Neuronal stem cell (in vitro differentiated cells): ENCODE measurements at regions not wholly inside any gene's neighbourhood (a gene's known extent, or its start where the extent isn't known, plus 50 kb on each side); places are given as distances from the start of the nearest gene placed in this dataset.

Experiments
- DNase-seq: peaks from one replicate; pipeline ENCODE4 v3.0.0-alpha.2; 2013; ENCODE audit warnings: low spot score
- H2AFZ ChIP-seq: one replicate; pipeline ENCODE4 v1.6.1; 2013; ENCODE audit warnings: mild to moderate bottlenecking, low read length, inconsistent platforms
- H2AK5ac ChIP-seq: 2 replicates; pipeline ENCODE4 v1.6.1; 2013; ENCODE audit warnings: low read depth, mild to moderate bottlenecking, inconsistent platforms, low read length, moderate library complexity, mixed read lengths
- H2BK120ac ChIP-seq: 2 replicates; pipeline ENCODE4 v1.6.1; 2013; ENCODE audit warnings: low read depth, mild to moderate bottlenecking, inconsistent platforms, low read length, moderate library complexity, mixed read lengths
- H2BK12ac ChIP-seq: one replicate; pipeline ENCODE4 v1.6.1; 2013; ENCODE audit warnings: low read length, inconsistent platforms
- H2BK15ac ChIP-seq: 2 replicates; pipeline ENCODE4 v1.6.1; 2013; ENCODE audit warnings: mild to moderate bottlenecking, low read length, inconsistent platforms, mixed read lengths
- H2BK5ac ChIP-seq: one replicate; pipeline ENCODE4 v1.6.1; 2013; ENCODE audit warnings: inconsistent platforms, mild to moderate bottlenecking, low read length, moderate library complexity
- H3K14ac ChIP-seq: one replicate; pipeline ENCODE4 v1.6.1; 2013; ENCODE audit warnings: low read length, inconsistent platforms
- H3K18ac ChIP-seq: 2 replicates; pipeline ENCODE4 v1.6.1; 2013; ENCODE audit warnings: low read length, inconsistent platforms
- H3K23ac ChIP-seq: 2 replicates; pipeline ENCODE4 v1.6.1; 2013; ENCODE audit warnings: low read depth, mild to moderate bottlenecking, mixed read lengths, low read length, inconsistent platforms; ENCODE audit not compliant: poor library complexity
- H3K27ac ChIP-seq: replicated peaks from 3 replicates; pipeline ENCODE4 v1.5.1; 2013; ENCODE audit warnings: low read length, inconsistent platforms
- H3K27me3 ChIP-seq, 3 experiments: 2 replicates each; pipeline ENCODE4 v1.6.1; 2013; ENCODE audit warnings: low read length in 3 of 3, mild to moderate bottlenecking in 2 of 3, inconsistent platforms in 1 of 3, low read depth in 1 of 3, mixed read lengths in 1 of 3, moderate library complexity in 1 of 3; ENCODE audit not compliant: control insufficient read depth in 3 of 3, insufficient read depth in 3 of 3
- H3K36me3 ChIP-seq, 2 donors: replicated peaks in 1 of 2; 2 replicates each; pipeline ENCODE4 v1.6.1; 2013; ENCODE audit warnings: low read length in 2 of 2; ENCODE audit not compliant: control insufficient read depth in 2 of 2, insufficient read depth in 2 of 2
- H3K4ac ChIP-seq: 2 replicates; pipeline ENCODE4 v1.6.1; 2013; ENCODE audit warnings: inconsistent platforms, mild to moderate bottlenecking, low read length, moderate library complexity
- H3K4me1 ChIP-seq, 2 donors: 1 replicate in 1 of 2; 2 replicates in 1 of 2; pipeline ENCODE4 v1.6.1; 2013; ENCODE audit warnings: low read length in 2 of 2, low read depth in 1 of 2; ENCODE audit not compliant: control insufficient read depth in 2 of 2, insufficient read depth in 1 of 2
- H3K4me2 ChIP-seq: one replicate; pipeline ENCODE4 v1.6.1; 2013; ENCODE audit warnings: mild to moderate bottlenecking, low read length, inconsistent platforms; ENCODE audit not compliant: insufficient read depth, poor library complexity, severe bottlenecking
- H3K4me3 ChIP-seq, 2 donors: 2 replicates each; pipeline ENCODE4 v1.5.1; 2013; ENCODE audit warnings: low read length in 2 of 2, mild to moderate bottlenecking in 2 of 2, inconsistent platforms in 1 of 2, moderate library complexity in 1 of 2
- H3K79me1 ChIP-seq: one replicate; pipeline ENCODE4 v1.6.1; 2013; ENCODE audit warnings: low read depth, mild to moderate bottlenecking, inconsistent platforms, low read length, moderate library complexity
- H3K9ac ChIP-seq: one replicate; pipeline ENCODE4 v1.6.1; 2013; ENCODE audit warnings: mild to moderate bottlenecking, low read depth, low read length, inconsistent platforms; ENCODE audit not compliant: poor library complexity
- H3K9me3 ChIP-seq, 2 donors: replicated peaks in 1 of 2; 2 replicates each; pipeline versions ENCODE3 to v1.6.1; 2013; ENCODE audit warnings: low read length in 2 of 2, mild to moderate bottlenecking in 2 of 2, inconsistent platforms in 1 of 2, low read depth in 1 of 2, mixed read lengths in 1 of 2, moderate library complexity in 1 of 2; ENCODE audit not compliant: control insufficient read depth in 2 of 2, insufficient read depth in 1 of 2
- H4K8ac ChIP-seq: one replicate; pipeline ENCODE4 v1.6.1; 2013; ENCODE audit warnings: low read depth, mild to moderate bottlenecking, inconsistent platforms, low read length, moderate library complexity
- H4K91ac ChIP-seq: one replicate; pipeline ENCODE4 v1.6.1; 2013; ENCODE audit warnings: low read length, low read depth, mild to moderate bottlenecking, inconsistent platforms; ENCODE audit not compliant: poor library complexity
- WGBS, 2 donors: extraction: QIAGEN DNeasy Blood & Tissue Kit; methylation state at CpG; one replicate each; pipeline ENCODE4 v1.1.7; 2013; ENCODE audit warnings: missing lambda C conversion rate in 2 of 2, mixed read lengths in 1 of 2; ENCODE audit not compliant: insufficient read length in 2 of 2, insufficient replicate concordance in 1 of 2; ENCODE audit errors: extremely low coverage in 2 of 2; 5-methylcytosine and 5-hydroxymethylcytosine counted together

GRCh38 chr15:91572110-91572509 lies 281.4 kb upstream of the SLCO3A1 start:
- Histone ChIP-seq H2BK15ac (no peak overlapping the region), H3K4me3 (no peak overlapping the region), H3K4me1 (peaks cover 0 to 2% of the 10 kb centered on the region in 2 donors), H2BK5ac (no peak overlapping the region), H3K23ac (no peak overlapping the region), H2AK5ac (no peak overlapping the region), H3K14ac (no peak overlapping the region), H3K27me3 (no peaks in the 10 kb centered on the region), H3K9ac (no peak overlapping the region), H2BK120ac (no peak overlapping the region), H3K4me2 (no peak overlapping the region), H2AFZ (no peak overlapping the region), H3K4ac (no peak overlapping the region), H4K91ac (no peak overlapping the region), H3K79me1 (no peaks in the 10 kb centered on the region), H2BK12ac (no peak overlapping the region), H3K36me3 (no peaks in the 10 kb centered on the region), H3K18ac (no peak overlapping the region), H3K27ac (no peak overlapping the region), H3K9me3 (no peaks in the 10 kb centered on the region), H4K8ac (no peak overlapping the region)
- WGBS, 2 donors = no CpG with 5 or more reads among the region's 5 CpGs
- DNase-seq = no peak

GRCh38 chr15:91576096-91576495 lies 277.4 kb upstream of the SLCO3A1 start:
- H3K36me3 ChIP-seq = no peaks in the 10 kb centered on the region
- no peak overlapping the region for H2BK12ac ChIP-seq
- H3K4me2 ChIP-seq = no peak overlapping the region
- H3K4ac ChIP-seq = no peak overlapping the region
- H4K91ac ChIP-seq = no peak overlapping the region
- H3K4me1 ChIP-seq = peaks cover 0 to 2% of the 10 kb centered on the region in 2 donors
- no peak overlapping the region for H2AK5ac ChIP-seq
- no peak overlapping the region for H2BK15ac ChIP-seq
- no peak overlapping the region for H4K8ac ChIP-seq
- no peak overlapping the region for H2AFZ ChIP-seq
- DNase-seq = no peak
- no peaks in the 10 kb centered on the region for H3K9me3 ChIP-seq
- H2BK5ac ChIP-seq = no peak overlapping the region
- H3K23ac ChIP-seq = no peak overlapping the region
- H3K27ac ChIP-seq = no peak overlapping the region
- no peak overlapping the region for H3K18ac ChIP-seq
- H3K27me3 ChIP-seq = no peaks in the 10 kb centered on the region
- H3K4me3 ChIP-seq = no peak overlapping the region
- H3K79me1 ChIP-seq = no peaks in the 10 kb centered on the region
- H2BK120ac ChIP-seq = no peak overlapping the region
- WGBS, 2 donors = 100% methylated on average over 1 of the region's 4 CpGs; no CpG with 5 or more reads in 1 of the 2 donors
- H3K9ac ChIP-seq = no peak overlapping the region
- no peak overlapping the region for H3K14ac ChIP-seq

- no CpG with 5 or more reads among the region's 6 CpGs for WGBS, 2 donors
- Histone ChIP-seq H3K4me1 (peaks cover 0 to 2% of the 10 kb centered on the region in 2 donors), H3K23ac (no peak overlapping the region)
Observed at GRCh38 chr15:91578511-91578910, 275.0 kb upstream of the SLCO3A1 start.

GRCh38 chr15:91584895-91585294 lies 268.6 kb upstream of the SLCO3A1 start:
- Histone ChIP-seq H3K27me3 (no peaks in the 10 kb centered on the region), H3K9ac (no peak overlapping the region), H3K14ac (no peak overlapping the region), H4K91ac (no peak overlapping the region), H3K4ac (no peak overlapping the region), H3K23ac (no peak overlapping the region), H3K79me1 (no peaks in the 10 kb centered on the region), H3K27ac (no peak overlapping the region), H3K18ac (no peak overlapping the region), H2BK15ac (no peak overlapping the region), H2BK12ac (no peak overlapping the region), H3K36me3 (no peaks in the 10 kb centered on the region), H2BK5ac (no peak overlapping the region), H3K4me3 (no peak overlapping the region), H2AK5ac (no peak overlapping the region), H2AFZ (no peak overlapping the region), H3K9me3 (no peaks in the 10 kb centered on the region), H2BK120ac (no peak overlapping the region), H3K4me1 (no peaks in the 10 kb centered on the region), H4K8ac (no peak overlapping the region), H3K4me2 (no peak overlapping the region)
- DNase-seq = no peak
- no CpG with 5 or more reads among the region's 3 CpGs for WGBS, 2 donors

More at GRCh38 chr15:91578511-91578910, 275.0 kb upstream of the SLCO3A1 start:
- Histone ChIP-seq H3K9ac (no peak overlapping the region), H3K36me3 (no peaks in the 10 kb centered on the region), H3K4me3 (no peak overlapping the region), H3K14ac (no peak overlapping the region), H2BK15ac (no peak overlapping the region), H3K18ac (no peak overlapping the region), H2AK5ac (no peak overlapping the region), H2BK120ac (no peak overlapping the region), H2BK12ac (no peak overlapping the region), H3K9me3 (no peaks in the 10 kb centered on the region), H4K8ac (no peak overlapping the region), H2AFZ (no peak overlapping the region), H3K4me2 (no peak overlapping the region), H3K27ac (no peak overlapping the region), H3K27me3 (no peaks in the 10 kb centered on the region), H4K91ac (no peak overlapping the region), H3K4ac (no peak overlapping the region), H3K79me1 (no peaks in the 10 kb centered on the region), H2BK5ac (no peak overlapping the region)
- no peak for DNase-seq
